GM23248 (cell line): ENCODE measurements at regions not wholly inside any gene's neighbourhood (a gene's known extent, or its start where the extent isn't known, plus 50 kb on each side); places are given as distances from the start of the nearest gene placed in this dataset.

Experiments used
- DNase-seq: peaks from one replicate; pipeline ENCODE4 v3.0.0-alpha.2; 2015
- H2AFZ ChIP-seq: fragments of 200-600 bp; sonication (generic); 2 replicates; pipeline ENCODE4 v1.6.1; 2016; ENCODE audit warnings: antibody characterized with exemption
- H3F3A ChIP-seq: fragments of 200-600 bp; sonication (generic); 2 replicates; pipeline ENCODE4 v1.6.1; 2016; ENCODE audit warnings: mild to moderate bottlenecking, antibody characterized with exemption, mixed run types; ENCODE audit not compliant: insufficient read depth
- H3K27ac ChIP-seq: fragments of 200-600 bp; sonication (generic); 2 replicates; pipeline ENCODE4 v1.5.1; 2016; ENCODE audit warnings: mild to moderate bottlenecking
- H3K27me3 ChIP-seq: fragments of 200-600 bp; sonication (generic); replicated peaks from 2 replicates; pipeline ENCODE4 v1.6.1; 2016; ENCODE audit warnings: mild to moderate bottlenecking; ENCODE audit not compliant: insufficient read depth
- H3K36me3 ChIP-seq: fragments of 200-600 bp; sonication (generic); 2 replicates; pipeline ENCODE4 v1.6.1; 2016; ENCODE audit warnings: low read depth, mild to moderate bottlenecking
- H3K4me1 ChIP-seq: fragments of 200-600 bp; sonication (generic); 2 replicates; pipeline ENCODE4 v1.6.1; 2016; ENCODE audit warnings: mild to moderate bottlenecking; ENCODE audit not compliant: insufficient read depth
- H3K4me2 ChIP-seq: fragments of 200-600 bp; sonication (generic); one replicate; pipeline ENCODE4 v1.6.1; 2016; ENCODE audit warnings: mild to moderate bottlenecking; ENCODE audit not compliant: unreplicated experiment
- H3K4me3 ChIP-seq: fragments of 200-600 bp; sonication (generic); 2 replicates; pipeline ENCODE4 v1.5.1; 2016; ENCODE audit warnings: mild to moderate bottlenecking
- H3K79me2 ChIP-seq: fragments of 200-600 bp; sonication (generic); 2 replicates; pipeline ENCODE4 v1.6.1; 2016; ENCODE audit warnings: mild to moderate bottlenecking; ENCODE audit not compliant: insufficient read depth
- H3K9ac ChIP-seq: fragments of 200-600 bp; sonication (generic); 2 replicates; pipeline ENCODE4 v1.6.1; 2016; ENCODE audit warnings: mild to moderate bottlenecking
- H3K9me2 ChIP-seq: fragments of 200-600 bp; sonication (generic); 2 replicates; pipeline ENCODE4 v1.6.1; 2016; ENCODE audit warnings: mixed run types, mild to moderate bottlenecking, moderate library complexity; ENCODE audit not compliant: insufficient read depth
- H3K9me3 ChIP-seq: fragments of 200-600 bp; sonication (generic); one replicate; pipeline ENCODE4 v1.6.1; 2017; ENCODE audit warnings: low read depth
- H4K20me1 ChIP-seq: fragments of 200-600 bp; sonication (generic); 2 replicates; pipeline ENCODE4 v1.6.0; 2016; ENCODE audit not compliant: insufficient read depth
- EZH2 ChIP-seq: fragments of 200-600 bp; sonication (generic); IDR thresholded peaks from 2 replicates; pipeline ENCODE4 v1.6.1; 2018; ENCODE audit warnings: antibody characterized with exemption, mild to moderate bottlenecking; ENCODE audit not compliant: insufficient read depth, poor library complexity, severe bottlenecking
- EZH2phosphoT487 ChIP-seq: fragments of 200-600 bp; sonication (generic); IDR thresholded peaks from 2 replicates; pipeline ENCODE4 v1.6.1; 2018; ENCODE audit warnings: antibody characterized with exemption, moderate library complexity, mild to moderate bottlenecking, low read depth; ENCODE audit not compliant: insufficient read depth
- WGBS, 2 experiments: methylation state at CpG; one replicate each; pipeline ENCODE4 v1.1.6; 2015 to 2017; ENCODE audit warnings: low lambda C conversion rate in 2 of 2, low coverage in 1 of 2; ENCODE audit errors: missing lambda C conversion rate in 2 of 2; 5-methylcytosine and 5-hydroxymethylcytosine counted together
- in situ Hi-C: fragments of 300-500 bp; cut with MboI; formaldehyde crosslinking; loops from 2 replicates; pipeline ENCODE4 v1.15.0; 2020

- no peaks in the 10 kb centered on the region for H3K9me3 ChIP-seq
- no peak overlapping the region for H3K4me2 ChIP-seq
- no peak overlapping the region for H3K4me3 ChIP-seq
- H4K20me1 ChIP-seq, result no peaks in the 10 kb centered on the region
- in situ Hi-C loops, result loop anchor here (25.0 kb wide), 1 partner anchor 1490 kb away; no protein-coding TSS in a partner anchor
- H3K9ac ChIP-seq, result no peak overlapping the region
- no peak overlapping the region for H3K27ac ChIP-seq
- H3K79me2 ChIP-seq, result no peaks in the 10 kb centered on the region
- TF ChIP-seq EZH2 (no peak), EZH2phosphoT487 (no peak)
- DNase-seq, result no peak
- H3K9me2 ChIP-seq, result no peaks in the 10 kb centered on the region
- no peaks in the 10 kb centered on the region for H3K27me3 ChIP-seq
- peak overlapping the region; percentile 60 for H2AFZ ChIP-seq
- WGBS, 2 experiments, result 12 to 25% methylated on average over 1 of the region's 1 CpG
- H3F3A ChIP-seq, result peaks cover 16% of the 10 kb centered on the region
- H3K36me3 ChIP-seq, result no peaks in the 10 kb centered on the region
- peaks cover 30% of the 10 kb centered on the region for H3K4me1 ChIP-seq
Observed at GRCh38 chr4:156472624-156473023, 499.0 kb downstream of the PDGFC start.

GRCh38 chr4:156459584-156459983 is 505.9 kb upstream of the CTSO start:
- no peaks in the 10 kb centered on the region for H3K27me3 ChIP-seq
- 59 to 62% methylated on average over 5 of the region's 5 CpGs for WGBS, 2 experiments
- no peaks in the 10 kb centered on the region for H3K4me1 ChIP-seq
- DNase-seq, result no peak
- H3K9me3 ChIP-seq, result no peaks in the 10 kb centered on the region
- H3K9me2 ChIP-seq, result no peaks in the 10 kb centered on the region
- H3K36me3 ChIP-seq, result no peaks in the 10 kb centered on the region
- no peak overlapping the region for H3K9ac ChIP-seq
- no peak overlapping the region for H3K4me2 ChIP-seq
- H3K4me3 ChIP-seq, result no peak overlapping the region
- no peaks in the 10 kb centered on the region; the same call in 1 of the 2 replicates for H4K20me1 ChIP-seq
- in situ Hi-C loops, result loop anchor here (25.0 kb wide), 1 partner anchor 1503 kb away; no protein-coding TSS in a partner anchor
- H3K27ac ChIP-seq, result no peak overlapping the region
- TF ChIP-seq EZH2phosphoT487 (no peak), EZH2 (no peak)
- H3K79me2 ChIP-seq, result no peaks in the 10 kb centered on the region
- 0 out of 2 replicates have a peak overlapping the region, but pooled peaks have one; percentile 7 for H2AFZ ChIP-seq
- H3F3A ChIP-seq, result no peaks in the 10 kb centered on the region

- H3K79me2 ChIP-seq, result no peaks in the 10 kb centered on the region
- 58 to 61% methylated on average over 2 of the region's 2 CpGs for WGBS, 2 experiments
- H3K9me3 ChIP-seq, result no peaks in the 10 kb centered on the region
- no peak for DNase-seq
- no peaks in the 10 kb centered on the region; the same call in 1 of the 2 replicates for H4K20me1 ChIP-seq
- H3K4me2 ChIP-seq, result no peak overlapping the region
- H3K9me2 ChIP-seq, result no peaks in the 10 kb centered on the region
- H3K27me3 ChIP-seq, result no peaks in the 10 kb centered on the region
- H3K9ac ChIP-seq, result no peak overlapping the region
- TF ChIP-seq EZH2phosphoT487 (no peak), EZH2 (no peak)
- in situ Hi-C loops, result loop anchor here (25.0 kb wide), 1 partner anchor 1505 kb away; no protein-coding TSS in a partner anchor
- H3K4me3 ChIP-seq, result no peak overlapping the region
- H3K27ac ChIP-seq, result no peak overlapping the region
- H3K4me1 ChIP-seq, result no peaks in the 10 kb centered on the region
- no peak overlapping the region for H2AFZ ChIP-seq
- no peaks in the 10 kb centered on the region for H3F3A ChIP-seq
- H3K36me3 ChIP-seq, result no peaks in the 10 kb centered on the region
Observed at GRCh38 chr4:156456830-156457229, 503.2 kb upstream of the CTSO start.

- H3K9ac ChIP-seq, result no peak overlapping the region
- no peak for TF ChIP-seq EZH2
- TF ChIP-seq EZH2phosphoT487, result no peak
- in situ Hi-C loops, result no loop called here
- H3K4me2 ChIP-seq, result no peak overlapping the region
- no peaks in the 10 kb centered on the region for H4K20me1 ChIP-seq
- no peak overlapping the region for H3K27ac ChIP-seq
- no peak overlapping the region for H2AFZ ChIP-seq
- DNase-seq, result no peak
- no peaks in the 10 kb centered on the region for H3F3A ChIP-seq
- H3K79me2 ChIP-seq, result no peaks in the 10 kb centered on the region
- no peaks in the 10 kb centered on the region for H3K36me3 ChIP-seq
- no peaks in the 10 kb centered on the region for H3K9me3 ChIP-seq
- 88 to 92% methylated on average over 10 of the region's 10 CpGs for WGBS, 2 experiments
- H3K9me2 ChIP-seq, result no peaks in the 10 kb centered on the region
- no peaks in the 10 kb centered on the region for H3K27me3 ChIP-seq
- no peak overlapping the region for H3K4me3 ChIP-seq
- no peaks in the 10 kb centered on the region for H3K4me1 ChIP-seq
Observed at GRCh38 chr4:156443488-156443887, 489.8 kb upstream of the CTSO start.

- Histone ChIP-seq H3K9ac (no peak overlapping the region), H3F3A (no peaks in the 10 kb centered on the region), H3K9me3 (no peaks in the 10 kb centered on the region), H3K79me2 (no peaks in the 10 kb centered on the region), H2AFZ (no peak overlapping the region), H3K4me2 (no peak overlapping the region), H3K4me1 (no peaks in the 10 kb centered on the region), H3K9me2 (no peaks in the 10 kb centered on the region), H4K20me1 (no peaks in the 10 kb centered on the region), H3K4me3 (no peak overlapping the region), H3K36me3 (no peaks in the 10 kb centered on the region), H3K27me3 (no peaks in the 10 kb centered on the region), H3K27ac (no peak overlapping the region)
- no peak for DNase-seq
- TF ChIP-seq EZH2 (no peak), EZH2phosphoT487 (no peak)
- in situ Hi-C loops, result no loop called here
Observed at GRCh38 chr4:156442912-156443311, 489.2 kb upstream of the CTSO start.
